ENCODE measurements at regions not wholly inside any gene's neighbourhood (a gene's known extent, or its start where the extent isn't known, plus 50 kb on each side); places are given as distances from the start of the nearest gene placed in this dataset.
A peak's percentile ranks its signal among the peaks of the same experiment; 100 is the strongest.
"Not testable (repeated sequence)": the region's sequence is repeated elsewhere in the genome, so short reads cannot be mapped to it uniquely, and the experiment has no call there.

GRCh38 chr2:95728878-95729596 is 137.2 kb downstream of the TRIM43 start:
- peak; percentile 64 to 67 for DNase-seq

- no peak for DNase-seq
Observed at GRCh38 chr2:95729597-95729955, 137.8 kb downstream of the TRIM43 start.

GRCh38 chr2:95730813-95731212 is 139.0 kb downstream of the TRIM43 start:
- DNase-seq, result no peak

- DNase-seq, result no peak
Observed at GRCh38 chr2:95734976-95735890, 143.4 kb downstream of the TRIM43 start.

- DNase-seq, result no peak
Observed at GRCh38 chr2:95738301-95738700, 146.5 kb downstream of the TRIM43 start.

GRCh38 chr2:95752126-95752525 is 160.3 kb downstream of the TRIM43 start:
- not testable (repeated sequence) for DNase-seq

- DNase-seq, result not testable (repeated sequence)
Observed at GRCh38 chr2:95753812-95754211, 162.0 kb downstream of the TRIM43 start.

GRCh38 chr2:95754213-95754612 is 162.4 kb downstream of the TRIM43 start:
- not testable (repeated sequence) for DNase-seq

- DNase-seq, result not testable (repeated sequence)
Observed at GRCh38 chr2:95754819-95755563, 163.2 kb downstream of the TRIM43 start.

GRCh38 chr2:95755956-95756669 is 164.3 kb downstream of the TRIM43 start:
- not testable (repeated sequence) for DNase-seq

GRCh38 chr2:95757988-95758387 is 166.2 kb downstream of the TRIM43 start:
- no peak for DNase-seq

- DNase-seq, result no peak
Observed at GRCh38 chr2:95759481-95760246, 167.9 kb downstream of the TRIM43 start.

- no peak for DNase-seq
Observed at GRCh38 chr2:95760806-95761525, 169.2 kb downstream of the TRIM43 start.

- no peak for DNase-seq
Observed at GRCh38 chr2:95761556-95761955, 169.8 kb downstream of the TRIM43 start.

- DNase-seq, result not testable (repeated sequence)
Observed at GRCh38 chr2:95762023-95763021, 170.5 kb downstream of the TRIM43 start.

GRCh38 chr2:95763074-95763473 is 171.3 kb downstream of the TRIM43 start:
- not testable (repeated sequence) for DNase-seq

- DNase-seq, result not testable (repeated sequence)
Observed at GRCh38 chr2:95764966-95765365, 173.2 kb downstream of the TRIM43 start.

- not testable (repeated sequence) for DNase-seq
Observed at GRCh38 chr2:95765925-95766910, 174.4 kb downstream of the TRIM43 start.

Measured in NCI-H1930 (cell line).